Peyer's patch (tissue), 4 donors: ENCODE measurements at regions not wholly inside any gene's neighbourhood (a gene's known extent, or its start where the extent isn't known, plus 50 kb on each side); places are given as distances from the start of the nearest gene placed in this dataset.

Source experiments
- POLR2A ChIP-seq, 2 donors: fragments of 450-650 bp; IDR thresholded peaks; one replicate each; pipeline ENCODE4 v1.5.1; 2017; ENCODE audit warnings: antibody characterized with exemption in 2 of 2, mild to moderate bottlenecking in 2 of 2, moderate library complexity in 2 of 2
- TF ChIP-seq, protein P1 (sequence below), 6 experiments: fragments of 450-650 bp in 4 of 6; fragments of 200-600 bp in 2 of 6; sonication (generic) in 1 of 6; IDR thresholded peaks; one replicate each; pipeline ENCODE4 v1.5.1; 2017 to 2019; ENCODE audit warnings: antibody characterized with exemption in 6 of 6, mild to moderate bottlenecking in 3 of 6, moderate library complexity in 1 of 6

GRCh38 chr17:77857613-77858012 is 100.9 kb upstream of the TNRC6C start:
- TF ChIP-seq, protein P1, sequence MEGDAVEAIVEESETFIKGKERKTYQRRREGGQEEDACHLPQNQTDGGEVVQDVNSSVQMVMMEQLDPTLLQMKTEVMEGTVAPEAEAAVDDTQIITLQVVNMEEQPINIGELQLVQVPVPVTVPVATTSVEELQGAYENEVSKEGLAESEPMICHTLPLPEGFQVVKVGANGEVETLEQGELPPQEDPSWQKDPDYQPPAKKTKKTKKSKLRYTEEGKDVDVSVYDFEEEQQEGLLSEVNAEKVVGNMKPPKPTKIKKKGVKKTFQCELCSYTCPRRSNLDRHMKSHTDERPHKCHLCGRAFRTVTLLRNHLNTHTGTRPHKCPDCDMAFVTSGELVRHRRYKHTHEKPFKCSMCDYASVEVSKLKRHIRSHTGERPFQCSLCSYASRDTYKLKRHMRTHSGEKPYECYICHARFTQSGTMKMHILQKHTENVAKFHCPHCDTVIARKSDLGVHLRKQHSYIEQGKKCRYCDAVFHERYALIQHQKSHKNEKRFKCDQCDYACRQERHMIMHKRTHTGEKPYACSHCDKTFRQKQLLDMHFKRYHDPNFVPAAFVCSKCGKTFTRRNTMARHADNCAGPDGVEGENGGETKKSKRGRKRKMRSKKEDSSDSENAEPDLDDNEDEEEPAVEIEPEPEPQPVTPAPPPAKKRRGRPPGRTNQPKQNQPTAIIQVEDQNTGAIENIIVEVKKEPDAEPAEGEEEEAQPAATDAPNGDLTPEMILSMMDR (IDR thresholded peaks at IDR 0.05): no peak
- TF ChIP-seq POLR2A (IDR thresholded peaks at IDR 0.05): no peak
